ENCODE measurements at regions not wholly inside any gene's neighbourhood (a gene's known extent, or its start where the extent isn't known, plus 50 kb on each side); places are given as distances from the start of the nearest gene placed in this dataset.
"Not testable (repeated sequence)": the region's sequence is repeated elsewhere in the genome, so short reads cannot be mapped to it uniquely, and the experiment has no call there.

- DNase-seq: no peak
- intact Hi-C loops (cut with DNase I): no loop called here
Observed at GRCh38 chr5:92734211-92734940, 846.6 kb downstream of the NR2F1-AS1 start.

DNA sequence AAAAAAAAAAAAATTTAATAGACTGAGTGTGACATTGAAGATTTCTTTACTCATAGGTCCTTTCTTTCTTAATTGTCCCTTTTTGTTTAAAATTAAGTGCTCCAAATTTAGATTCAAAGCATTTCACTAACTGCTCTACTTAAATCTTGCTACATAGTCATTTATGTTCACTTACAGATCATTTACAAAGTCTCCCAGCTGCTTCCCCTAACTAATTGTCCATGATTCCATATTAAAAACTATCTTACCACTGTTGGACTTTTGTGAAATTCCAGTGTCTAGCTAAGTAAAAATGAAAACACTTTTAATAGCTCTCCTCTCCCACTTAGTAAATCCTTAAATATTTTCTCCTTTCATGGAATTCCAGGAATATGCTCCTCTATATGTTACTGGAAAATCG lies 850.5 kb downstream of the NR2F1-AS1 start:
- intact Hi-C loops (cut with DNase I): no loop called here
- no peak for DNase-seq

GRCh38 chr5:92729088-92729487 lies 851.9 kb downstream of the NR2F1-AS1 start:
- intact Hi-C loops (cut with DNase I): no loop called here
- peak in 1 of 42 donors; percentile 0 for DNase-seq

DNA sequence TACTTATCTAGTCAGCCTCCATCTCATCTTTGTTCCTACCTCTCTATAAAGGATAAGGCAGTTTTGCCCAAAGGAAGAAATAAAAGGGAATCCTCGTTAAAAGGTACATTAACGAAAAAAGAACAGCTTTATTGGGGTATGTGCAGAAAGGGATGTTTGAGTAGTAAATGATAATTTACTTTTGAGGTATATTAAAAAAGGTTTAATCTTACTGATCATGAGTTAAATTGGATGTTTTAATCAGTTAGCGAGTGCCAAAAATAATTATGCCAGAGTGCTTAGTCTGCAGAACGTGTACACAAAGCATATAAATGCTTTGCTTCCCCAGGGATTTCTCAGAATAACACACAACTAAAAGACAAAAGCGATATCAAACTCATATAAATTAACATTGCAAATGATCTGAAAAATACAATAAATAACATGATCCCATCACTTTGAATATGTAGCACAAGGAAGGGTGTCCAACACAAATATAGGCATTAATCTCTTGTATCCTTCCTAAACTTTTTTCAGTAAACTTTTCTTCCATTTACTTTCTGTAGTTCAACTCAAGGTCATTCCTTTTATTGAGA lies 865.0 kb downstream of the NR2F1-AS1 start:
- intact Hi-C loops (cut with DNase I): no loop called here
- DNase-seq: no peak

- intact Hi-C loops (cut with DNase I): no loop called here
Observed at GRCh38 chr5:92713826-92714225, 867.2 kb downstream of the NR2F1-AS1 start.

GRCh38 chr5:92713335-92713743 lies 867.7 kb downstream of the NR2F1-AS1 start:
- peak in 2 of 42 donors; percentile 10 to 26 for DNase-seq
- intact Hi-C loops (cut with DNase I): no loop called here

More at GRCh38 chr5:92713826-92714225, 867.2 kb downstream of the NR2F1-AS1 start:
- no peak for DNase-seq

DNA sequence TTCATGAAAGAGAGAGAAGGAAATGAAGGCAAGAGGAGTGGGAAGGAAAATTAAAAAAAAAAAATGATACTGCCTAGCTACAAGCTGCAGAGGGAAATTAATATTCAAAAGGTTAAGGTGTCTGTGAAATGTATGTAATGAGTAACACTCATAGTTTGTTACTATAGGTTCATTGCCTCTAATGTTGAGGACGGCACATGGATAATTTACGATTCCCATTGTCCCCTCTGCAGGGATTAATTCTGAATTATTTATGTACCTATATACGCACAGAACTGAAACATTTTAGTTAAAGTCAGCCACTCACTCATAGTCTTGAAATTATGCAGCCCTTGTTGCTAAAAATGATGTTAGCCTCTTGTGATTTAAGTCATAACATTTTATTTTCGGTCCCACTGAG lies 869.1 kb downstream of the NR2F1-AS1 start:
- intact Hi-C loops (cut with DNase I): no loop called here
- DNase-seq: no peak

GRCh38 chr5:92704590-92704989 lies 876.4 kb downstream of the NR2F1-AS1 start:
- intact Hi-C loops (cut with DNase I): no loop called here
- DNase-seq: no peak

- intact Hi-C loops (cut with DNase I): no loop called here
- DNase-seq: no peak
Observed at GRCh38 chr5:92703976-92704375, 877.0 kb downstream of the NR2F1-AS1 start.

DNA sequence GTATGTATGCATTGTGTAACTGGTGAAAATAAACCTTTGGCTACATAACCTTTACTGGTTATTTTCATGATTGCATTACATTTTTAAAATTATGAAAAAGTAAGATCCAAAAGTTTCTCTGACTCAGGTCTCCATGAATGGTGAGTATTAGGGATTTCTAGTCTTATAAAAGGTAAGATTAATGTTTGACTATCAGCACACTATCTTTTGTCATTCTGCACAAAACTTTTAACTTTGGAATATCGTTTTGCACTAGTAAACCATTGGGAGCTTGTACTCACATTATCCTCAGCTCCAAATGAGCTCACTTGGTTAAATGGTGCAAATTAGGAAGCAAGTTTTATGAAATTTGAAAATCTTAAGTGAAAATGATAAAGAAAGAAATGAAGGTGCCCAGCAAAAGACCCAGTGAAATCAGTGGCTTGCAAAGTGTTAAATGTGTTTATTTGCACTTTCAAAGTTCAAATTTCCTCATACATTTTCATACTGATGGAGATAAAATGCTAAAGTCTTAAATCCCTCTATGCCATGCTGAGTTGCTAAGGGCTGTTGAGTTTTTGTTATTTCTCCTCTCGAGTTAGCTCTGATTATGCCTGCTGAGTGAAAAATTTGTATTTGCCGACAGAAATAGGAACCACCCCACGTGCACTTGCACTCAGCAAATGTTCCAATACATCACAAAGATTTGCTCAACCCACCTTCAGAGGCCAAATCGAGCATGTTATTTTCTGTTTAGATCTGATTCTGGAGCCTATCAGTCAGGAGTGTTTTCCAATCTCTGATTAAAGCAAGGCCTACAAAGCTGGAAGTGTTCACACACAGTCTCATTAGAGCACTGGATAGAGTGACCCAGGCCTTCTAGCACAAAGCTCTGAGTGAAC lies 885.7 kb downstream of the NR2F1-AS1 start:
- intact Hi-C loops (cut with DNase I): no loop called here
- no peak for DNase-seq

DNA sequence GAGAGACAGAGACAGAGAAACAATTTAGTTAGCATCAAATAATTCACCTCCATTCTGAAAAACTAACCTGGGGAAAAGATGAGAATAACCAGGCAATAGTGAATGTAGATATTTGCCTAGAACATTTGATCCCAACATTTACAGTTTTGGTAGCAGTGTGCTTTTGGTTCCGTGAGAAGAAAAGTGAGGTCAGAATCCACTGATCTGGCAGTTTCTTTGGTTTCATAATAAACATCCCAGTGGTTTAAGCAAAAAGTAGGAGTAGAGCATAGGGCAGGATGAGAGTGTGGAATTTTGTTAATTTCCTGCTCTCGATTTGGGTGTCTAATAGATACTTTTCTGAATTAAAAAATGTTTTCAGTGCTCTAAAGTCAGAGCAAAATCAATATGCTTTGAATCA lies 887.0 kb downstream of the NR2F1-AS1 start:
- DNase-seq: no peak
- intact Hi-C loops (cut with DNase I): no loop called here

- intact Hi-C loops (cut with DNase I): not testable (repeated sequence)
Observed at GRCh38 chr5:92691955-92692354, 889.1 kb downstream of the NR2F1-AS1 start.

GRCh38 chr5:92687821-92688722 lies 892.9 kb downstream of the NR2F1-AS1 start:
- intact Hi-C loops (cut with DNase I): no loop called here
- peak in 10 of 42 donors; percentile 6 to 38 (median 16) for DNase-seq

More at GRCh38 chr5:92691955-92692354, 889.1 kb downstream of the NR2F1-AS1 start:
- not testable (repeated sequence) for DNase-seq

DNA sequence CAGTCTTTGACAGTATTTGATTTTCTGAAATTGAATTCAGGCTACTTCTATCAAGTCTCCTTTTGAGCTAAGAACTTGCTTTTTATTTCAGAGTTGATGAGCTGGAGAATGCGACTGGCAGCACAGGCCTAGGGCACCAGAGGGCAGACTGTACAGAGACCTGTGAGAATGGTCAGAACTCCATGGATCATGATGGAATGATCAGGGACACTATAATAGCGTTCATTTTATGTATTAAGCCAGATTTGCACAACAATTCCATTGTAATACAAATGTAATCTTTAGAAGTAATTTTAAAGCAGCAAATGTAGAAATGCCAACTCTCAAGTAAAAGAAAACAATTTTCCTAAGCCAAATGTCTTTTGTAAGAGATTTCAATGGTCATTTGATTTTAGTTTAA lies 902.4 kb downstream of the NR2F1-AS1 start:
- intact Hi-C loops (cut with DNase I): no loop called here

GRCh38 chr5:92676215-92677165 lies 904.5 kb downstream of the NR2F1-AS1 start:
- no peak for DNase-seq
- intact Hi-C loops (cut with DNase I): no loop called here

More for the DNA sequence above, 902.4 kb downstream of the NR2F1-AS1 start:
- peak in 27 of 42 donors; percentile 5 to 59 (median 21) for DNase-seq

- intact Hi-C loops (cut with DNase I): no loop called here
Observed at GRCh38 chr5:92674321-92674720, 906.7 kb downstream of the NR2F1-AS1 start.

GRCh38 chr5:92665506-92665905 lies 915.5 kb downstream of the NR2F1-AS1 start:
- DNase-seq: no peak
- intact Hi-C loops (cut with DNase I): no loop called here

More at GRCh38 chr5:92674321-92674720, 906.7 kb downstream of the NR2F1-AS1 start:
- no peak for DNase-seq

DNA sequence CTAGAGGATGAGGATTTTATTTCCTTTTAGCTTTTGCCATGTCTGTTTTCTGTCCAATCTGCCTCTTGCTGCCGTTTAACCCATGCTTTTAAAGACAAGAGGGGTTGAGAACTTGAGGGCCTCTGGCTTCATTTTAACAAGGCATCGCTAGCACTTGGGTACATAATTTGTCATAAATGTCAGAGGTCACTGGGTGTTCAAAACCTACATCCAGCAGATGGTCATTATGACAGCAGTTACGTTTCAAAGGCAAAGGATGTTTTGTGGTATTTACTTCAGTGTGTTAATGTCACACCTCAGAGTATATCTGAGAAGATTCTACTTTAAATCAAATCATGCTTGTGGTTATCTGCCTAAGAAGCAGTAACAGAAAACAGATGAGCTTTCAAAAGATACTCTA lies 918.3 kb downstream of the NR2F1-AS1 start:
- intact Hi-C loops (cut with DNase I): no loop called here
- DNase-seq: no peak
